ENCODE measurements at regions not wholly inside any gene's neighbourhood (a gene's known extent, or its start where the extent isn't known, plus 50 kb on each side); places are given as distances from the start of the nearest gene placed in this dataset.

DNA sequence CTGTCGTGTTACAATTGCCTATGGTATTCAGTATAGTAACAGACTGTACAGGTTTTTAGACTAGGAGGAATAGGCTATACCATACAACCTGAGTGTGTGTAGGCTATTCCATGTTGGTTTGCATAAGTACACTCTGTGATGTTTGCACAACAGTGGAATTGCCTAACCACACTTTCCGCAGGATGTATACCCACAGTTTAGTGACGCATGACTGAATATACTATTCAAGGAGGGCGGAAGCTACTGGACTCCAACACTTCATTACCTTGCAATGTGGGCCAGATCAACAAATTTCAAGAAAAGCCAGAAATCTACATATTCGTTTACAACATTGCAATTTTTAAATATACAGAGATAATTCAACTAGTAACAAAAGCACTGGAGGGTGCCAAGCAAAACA lies 317.2 kb downstream of the PDGFC start:
- no peak overlapping the region for H2AFZ ChIP-seq (ENCODE audit: low read depth, low read length)
- H3K36me3 ChIP-seq (ENCODE audit: control insufficient read depth in 2 of 2, extremely low read depth in 1 of 2, insufficient read depth in 2 of 2, low read length in 2 of 2): no peaks in the 10 kb centered on the region
- TF ChIP-seq, protein P1, sequence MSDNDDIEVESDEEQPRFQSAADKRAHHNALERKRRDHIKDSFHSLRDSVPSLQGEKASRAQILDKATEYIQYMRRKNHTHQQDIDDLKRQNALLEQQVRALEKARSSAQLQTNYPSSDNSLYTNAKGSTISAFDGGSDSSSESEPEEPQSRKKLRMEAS (IDR thresholded peaks at IDR 0.05; ENCODE audit: insufficient read depth, insufficient read length): no peak
- TF ChIP-seq EZH2 (IDR thresholded peaks at IDR 0.05; ENCODE audit: borderline replicate concordance, low read depth, low read length, severe bottlenecking) (no peak), POLR2AphosphoS5 (IDR thresholded peaks at IDR 0.05; ENCODE audit: insufficient read depth, low read depth, low read length) (no peak), MYC (IDR thresholded peaks at IDR 0.05; ENCODE audit: low read depth, low read length) (no peak), FOS (IDR thresholded peaks at IDR 0.05; ENCODE audit: borderline replicate concordance, insufficient read depth, low read length) (no peak), POLR2A (IDR thresholded peaks at IDR 0.05; ENCODE audit: low read depth, low read length) (no peak), JUN (IDR thresholded peaks at IDR 0.05; ENCODE audit: borderline replicate concordance, insufficient read depth, insufficient read length, low read depth) (no peak), GATA2 (IDR thresholded peaks at IDR 0.05; ENCODE audit: insufficient read depth, insufficient read length, low read depth, low read length) (no peak)
- TF ChIP-seq, protein P2, sequence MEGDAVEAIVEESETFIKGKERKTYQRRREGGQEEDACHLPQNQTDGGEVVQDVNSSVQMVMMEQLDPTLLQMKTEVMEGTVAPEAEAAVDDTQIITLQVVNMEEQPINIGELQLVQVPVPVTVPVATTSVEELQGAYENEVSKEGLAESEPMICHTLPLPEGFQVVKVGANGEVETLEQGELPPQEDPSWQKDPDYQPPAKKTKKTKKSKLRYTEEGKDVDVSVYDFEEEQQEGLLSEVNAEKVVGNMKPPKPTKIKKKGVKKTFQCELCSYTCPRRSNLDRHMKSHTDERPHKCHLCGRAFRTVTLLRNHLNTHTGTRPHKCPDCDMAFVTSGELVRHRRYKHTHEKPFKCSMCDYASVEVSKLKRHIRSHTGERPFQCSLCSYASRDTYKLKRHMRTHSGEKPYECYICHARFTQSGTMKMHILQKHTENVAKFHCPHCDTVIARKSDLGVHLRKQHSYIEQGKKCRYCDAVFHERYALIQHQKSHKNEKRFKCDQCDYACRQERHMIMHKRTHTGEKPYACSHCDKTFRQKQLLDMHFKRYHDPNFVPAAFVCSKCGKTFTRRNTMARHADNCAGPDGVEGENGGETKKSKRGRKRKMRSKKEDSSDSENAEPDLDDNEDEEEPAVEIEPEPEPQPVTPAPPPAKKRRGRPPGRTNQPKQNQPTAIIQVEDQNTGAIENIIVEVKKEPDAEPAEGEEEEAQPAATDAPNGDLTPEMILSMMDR (IDR thresholded peaks at IDR 0.05; ENCODE audit: extremely low read depth in 1 of 2, insufficient read depth in 1 of 2, low read depth in 1 of 2, low read length in 2 of 2): no peak
- H3K9me3 ChIP-seq (replicated peaks; ENCODE audit: control insufficient read depth, insufficient read depth, low read length): no peaks in the 10 kb centered on the region
- no peak overlapping the region for H3K4me3 ChIP-seq (replicated peaks in 1 of 3; ENCODE audit: insufficient read depth in 1 of 3, low read depth in 1 of 3, low read length in 3 of 3)
- no peaks in the 10 kb centered on the region for H3K79me2 ChIP-seq (ENCODE audit: control insufficient read depth, insufficient read depth, low read length)
- H3K4me2 ChIP-seq (ENCODE audit: insufficient read depth, low read length): no peak overlapping the region
- H3K9me1 ChIP-seq (replicated peaks; ENCODE audit: control insufficient read depth, extremely low read depth, insufficient read depth, low read length): no peaks in the 10 kb centered on the region
- no peak for FAIRE-seq
- no TSS peak for BruUV-seq (replicated peaks)
- H3K4me1 ChIP-seq (ENCODE audit: control insufficient read depth, extremely low read depth, insufficient read depth, low read length): peaks cover 9% of the 10 kb centered on the region
- intact Hi-C loops (cut with micrococcal nuclease): no loop called here
- no peaks in the 10 kb centered on the region for H4K20me1 ChIP-seq (replicated peaks; ENCODE audit: control insufficient read depth, extremely low read depth, insufficient read depth, low read length)
- no peaks in the 10 kb centered on the region for H3K27me3 ChIP-seq (ENCODE audit: control insufficient read depth in 2 of 2, insufficient read depth in 2 of 2, low read length in 2 of 2)
- no peak overlapping the region for H3K9ac ChIP-seq (replicated peaks; ENCODE audit: extremely low read depth, insufficient read depth, low read length)
- CTCF ChIA-PET: no interaction called here
- H3K27ac ChIP-seq (ENCODE audit: insufficient read depth, low read depth, low read length): no peak overlapping the region
- DNase-seq (ENCODE audit: low read depth, low spot score): no peak
- dilution Hi-C loops (cut with MboI; ENCODE audit: extremely low pct_ligation_motif_present, low sequenced_read_pairs): no loop called here
- POLR2A ChIA-PET: no interaction called here

Data from endothelial cell of umbilical vein (primary cell).